ENCODE measurements at regions not wholly inside any gene's neighbourhood (a gene's known extent, or its start where the extent isn't known, plus 50 kb on each side); places are given as distances from the start of the nearest gene placed in this dataset.

DNA sequence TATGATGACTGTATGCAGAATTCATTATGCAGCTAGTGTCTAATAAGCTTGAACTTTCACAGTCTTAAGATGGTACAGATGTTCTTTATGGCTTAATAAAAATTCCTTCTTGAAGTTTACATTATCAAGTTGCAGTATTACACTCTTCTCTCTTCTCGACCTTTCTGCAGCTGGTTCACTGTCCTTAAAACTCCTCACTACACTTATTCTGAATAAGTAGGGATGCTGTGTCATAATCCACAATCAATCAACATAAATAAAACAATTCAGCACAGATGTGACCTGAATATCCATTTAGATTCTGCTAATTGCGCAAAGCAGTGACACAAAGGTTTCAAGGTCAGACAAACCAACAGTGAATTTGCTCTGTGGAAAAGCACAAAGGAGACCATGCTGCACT lies 356.8 kb downstream of the SUCLG1 start:
- Histone ChIP-seq H3K9me3 (ENCODE audit: control insufficient read depth, low read depth, low read length) (no peaks in the 10 kb centered on the region), H3K79me2 (ENCODE audit: control insufficient read depth, insufficient read depth, low read length) (no peaks in the 10 kb centered on the region), H3K4me1 (ENCODE audit: control insufficient read depth, extremely low read depth, insufficient read depth, low read length) (no peaks in the 10 kb centered on the region), H3K27me3 (ENCODE audit: control insufficient read depth, extremely low read depth, insufficient read depth, low read length) (no peaks in the 10 kb centered on the region), H3K4me3 (ENCODE audit: control insufficient read depth in 2 of 3, extremely low read depth in 1 of 3, insufficient read depth in 2 of 3, low read depth in 1 of 3, low read length in 3 of 3) (no peak overlapping the region), H4K20me1 (ENCODE audit: control insufficient read depth, extremely low read depth, insufficient read depth, low read length) (no peaks in the 10 kb centered on the region), H2AFZ (ENCODE audit: control insufficient read depth, low read length) (no peak overlapping the region), H3K4me2 (ENCODE audit: control insufficient read depth, extremely low read depth, insufficient read depth, low read depth, low read length) (no peak overlapping the region), H3K9ac (ENCODE audit: control insufficient read depth, extremely low read depth, insufficient read depth, low read length) (no peak overlapping the region), H3K9me1 (ENCODE audit: control insufficient read depth, extremely low read depth, insufficient read depth, low read length) (no peaks in the 10 kb centered on the region), H3K27ac (ENCODE audit: control insufficient read depth, insufficient read depth, low read length) (no peak overlapping the region), H3K36me3 (ENCODE audit: control insufficient read depth in 2 of 2, extremely low read depth in 1 of 2, insufficient read depth in 2 of 2, low read length in 2 of 2) (no peaks in the 10 kb centered on the region)
- DNase-seq (ENCODE audit: low read depth, low spot score) (no peak), FAIRE-seq (no peak)
- dilution Hi-C loops (cut with MboI; ENCODE audit: extremely low pct_ligation_motif_present, low sequenced_read_pairs), result no loop called here
- TF ChIP-seq, protein P1, sequence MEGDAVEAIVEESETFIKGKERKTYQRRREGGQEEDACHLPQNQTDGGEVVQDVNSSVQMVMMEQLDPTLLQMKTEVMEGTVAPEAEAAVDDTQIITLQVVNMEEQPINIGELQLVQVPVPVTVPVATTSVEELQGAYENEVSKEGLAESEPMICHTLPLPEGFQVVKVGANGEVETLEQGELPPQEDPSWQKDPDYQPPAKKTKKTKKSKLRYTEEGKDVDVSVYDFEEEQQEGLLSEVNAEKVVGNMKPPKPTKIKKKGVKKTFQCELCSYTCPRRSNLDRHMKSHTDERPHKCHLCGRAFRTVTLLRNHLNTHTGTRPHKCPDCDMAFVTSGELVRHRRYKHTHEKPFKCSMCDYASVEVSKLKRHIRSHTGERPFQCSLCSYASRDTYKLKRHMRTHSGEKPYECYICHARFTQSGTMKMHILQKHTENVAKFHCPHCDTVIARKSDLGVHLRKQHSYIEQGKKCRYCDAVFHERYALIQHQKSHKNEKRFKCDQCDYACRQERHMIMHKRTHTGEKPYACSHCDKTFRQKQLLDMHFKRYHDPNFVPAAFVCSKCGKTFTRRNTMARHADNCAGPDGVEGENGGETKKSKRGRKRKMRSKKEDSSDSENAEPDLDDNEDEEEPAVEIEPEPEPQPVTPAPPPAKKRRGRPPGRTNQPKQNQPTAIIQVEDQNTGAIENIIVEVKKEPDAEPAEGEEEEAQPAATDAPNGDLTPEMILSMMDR (optimal IDR thresholded peaks at IDR 0.05 in 1 of 3, IDR thresholded peaks at IDR 0.05 in 1 of 3, conservative IDR thresholded peaks at IDR 0.05 in 1 of 3; ENCODE audit: extremely low read depth in 1 of 3, insufficient read depth in 2 of 3, low read length in 3 of 3), result no peak
- TF ChIP-seq EZH2 (IDR thresholded peaks at IDR 0.05; ENCODE audit: low read length), result no peak

DNA sequence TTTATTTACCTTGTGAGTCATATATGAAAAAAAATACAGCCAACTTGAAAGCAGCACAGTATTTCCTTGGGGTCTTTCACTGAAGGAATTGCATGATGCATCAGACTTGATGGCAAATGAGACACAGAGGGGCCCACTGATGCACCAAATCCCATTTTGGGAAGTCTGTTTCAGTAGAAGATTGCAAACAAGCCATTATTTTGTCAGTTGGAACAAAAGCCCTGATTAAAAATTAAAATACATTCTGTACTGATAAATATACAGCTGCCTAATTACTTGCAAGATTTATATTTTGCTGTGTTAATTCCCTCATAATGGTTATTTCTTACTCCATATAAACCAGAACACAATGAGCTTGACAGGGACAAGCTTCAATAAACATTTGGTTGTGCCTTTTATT lies 370.4 kb downstream of the SUCLG1 start:
- H2AFZ ChIP-seq (ENCODE audit: control insufficient read depth, low read length), result no peak overlapping the region
- dilution Hi-C loops (cut with MboI; ENCODE audit: extremely low pct_ligation_motif_present, low sequenced_read_pairs), result no loop called here
- no peaks in the 10 kb centered on the region for H4K20me1 ChIP-seq (ENCODE audit: control insufficient read depth, extremely low read depth, insufficient read depth, low read length)
- H3K4me2 ChIP-seq (ENCODE audit: control insufficient read depth, extremely low read depth, insufficient read depth, low read depth, low read length), result no peak overlapping the region
- H3K79me2 ChIP-seq (ENCODE audit: control insufficient read depth, insufficient read depth, low read length), result no peaks in the 10 kb centered on the region
- H3K9me3 ChIP-seq (ENCODE audit: control insufficient read depth, low read depth, low read length), result no peaks in the 10 kb centered on the region
- no peak overlapping the region for H3K27ac ChIP-seq (ENCODE audit: control insufficient read depth, insufficient read depth, low read length)
- no peak for FAIRE-seq
- no peak overlapping the region for H3K9ac ChIP-seq (ENCODE audit: control insufficient read depth, extremely low read depth, insufficient read depth, low read length)
- no peaks in the 10 kb centered on the region for H3K27me3 ChIP-seq (ENCODE audit: control insufficient read depth, extremely low read depth, insufficient read depth, low read length)
- H3K4me1 ChIP-seq (ENCODE audit: control insufficient read depth, extremely low read depth, insufficient read depth, low read length), result no peaks in the 10 kb centered on the region
- no peak for TF ChIP-seq EZH2 (IDR thresholded peaks at IDR 0.05; ENCODE audit: low read length)
- TF ChIP-seq, protein P1 (optimal IDR thresholded peaks at IDR 0.05 in 1 of 3, IDR thresholded peaks at IDR 0.05 in 1 of 3, conservative IDR thresholded peaks at IDR 0.05 in 1 of 3; ENCODE audit: extremely low read depth in 1 of 3, insufficient read depth in 2 of 3, low read length in 3 of 3), result no peak
- no peak overlapping the region for H3K4me3 ChIP-seq (ENCODE audit: control insufficient read depth in 2 of 3, extremely low read depth in 1 of 3, insufficient read depth in 2 of 3, low read depth in 1 of 3, low read length in 3 of 3)
- no peak for DNase-seq (ENCODE audit: low read depth, low spot score)
- no peaks in the 10 kb centered on the region for H3K9me1 ChIP-seq (ENCODE audit: control insufficient read depth, extremely low read depth, insufficient read depth, low read length)
- no peaks in the 10 kb centered on the region for H3K36me3 ChIP-seq (ENCODE audit: control insufficient read depth in 2 of 2, extremely low read depth in 1 of 2, insufficient read depth in 2 of 2, low read length in 2 of 2)
